WERI-Rb-1 (cell line): ENCODE measurements at regions not wholly inside any gene's neighbourhood (a gene's known extent, or its start where the extent isn't known, plus 50 kb on each side); places are given as distances from the start of the nearest gene placed in this dataset.

Experiments used
- DNase-seq: peaks from one replicate; pipeline ENCODE4 v3.0.0-alpha.2; 2020
- H3K27ac ChIP-seq: fragments of 250-450 bp; sonication (Bioruptor Pico); 2 replicates; pipeline ENCODE4 v1.5.1; 2020; ENCODE audit warnings: mild to moderate bottlenecking, moderate library complexity
- H3K27me3 ChIP-seq: fragments of 250-450 bp; sonication (Bioruptor Pico); 2 replicates; pipeline ENCODE4 v1.5.1; 2021; ENCODE audit warnings: mild to moderate bottlenecking, low read depth, moderate library complexity; ENCODE audit not compliant: insufficient read depth, severe bottlenecking
- H3K36me3 ChIP-seq: fragments of 250-450 bp; sonication (Bioruptor Pico); 2 replicates; pipeline ENCODE4 v1.5.1; 2020; ENCODE audit warnings: mild to moderate bottlenecking, moderate library complexity
- H3K4me3 ChIP-seq: 2 replicates; pipeline ENCODE4 v1.5.1; 2011; ENCODE audit warnings: low read depth, mild to moderate bottlenecking, control low read depth, low read length
- H3K9me3 ChIP-seq: fragments of 250-450 bp; sonication (Bioruptor Pico); 2 replicates; pipeline ENCODE4 v1.5.1; 2021; ENCODE audit warnings: mild to moderate bottlenecking, moderate library complexity; ENCODE audit not compliant: severe bottlenecking
- CTCF ChIP-seq: IDR thresholded peaks from 2 replicates; pipeline ENCODE4 v1.5.1; 2011; ENCODE audit warnings: low read depth, mild to moderate bottlenecking, control low read depth, inconsistent platforms, low read length

GRCh38 chr10:10361301-10361885 is 656.3 kb upstream of the CELF2 start:
- H3K9me3 ChIP-seq = no peaks in the 10 kb centered on the region
- no peak for DNase-seq
- H3K4me3 ChIP-seq = no peak overlapping the region
- no peaks in the 10 kb centered on the region for H3K27me3 ChIP-seq
- no peaks in the 10 kb centered on the region for H3K36me3 ChIP-seq
- H3K27ac ChIP-seq = no peak overlapping the region
- TF ChIP-seq CTCF = no peak

GRCh38 chr10:10362800-10363199 is 654.9 kb upstream of the CELF2 start:
- Histone ChIP-seq H3K27ac (no peak overlapping the region), H3K4me3 (no peak overlapping the region), H3K9me3 (no peaks in the 10 kb centered on the region), H3K36me3 (no peaks in the 10 kb centered on the region), H3K27me3 (no peaks in the 10 kb centered on the region)
- TF ChIP-seq CTCF = no peak
- DNase-seq = no peak

DNA sequence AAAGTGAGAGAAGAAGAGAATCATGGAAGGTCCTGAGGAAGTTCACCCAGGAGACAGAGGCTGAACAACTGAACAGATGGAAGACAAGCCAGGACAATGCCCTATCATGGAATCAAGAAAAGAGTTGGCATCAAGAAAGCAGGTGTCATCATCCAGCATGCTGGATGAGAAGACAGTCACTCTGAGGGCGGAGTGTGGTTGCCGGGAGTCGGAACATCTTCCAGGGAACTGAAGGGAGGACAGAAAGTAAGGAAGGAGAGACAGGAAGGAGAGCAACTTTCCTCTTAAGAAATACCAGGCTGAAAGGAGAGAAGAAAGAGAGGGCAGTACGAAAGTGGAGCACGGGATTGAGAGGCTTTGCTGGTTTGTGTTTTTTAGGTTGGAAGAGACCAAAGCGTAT is 654.5 kb upstream of the CELF2 start:
- H3K36me3 ChIP-seq = no peaks in the 10 kb centered on the region
- TF ChIP-seq CTCF = no peak
- H3K9me3 ChIP-seq = no peaks in the 10 kb centered on the region
- H3K27ac ChIP-seq = no peak overlapping the region
- DNase-seq = no peak
- no peaks in the 10 kb centered on the region for H3K27me3 ChIP-seq
- no peak overlapping the region for H3K4me3 ChIP-seq

- TF ChIP-seq CTCF = no peak
- no peaks in the 10 kb centered on the region for H3K27me3 ChIP-seq
- H3K4me3 ChIP-seq = no peak overlapping the region
- no peak for DNase-seq
- H3K27ac ChIP-seq = no peak overlapping the region
- H3K36me3 ChIP-seq = no peaks in the 10 kb centered on the region
- no peaks in the 10 kb centered on the region for H3K9me3 ChIP-seq
Observed at GRCh38 chr10:10364902-10365301, 652.8 kb upstream of the CELF2 start.

DNA sequence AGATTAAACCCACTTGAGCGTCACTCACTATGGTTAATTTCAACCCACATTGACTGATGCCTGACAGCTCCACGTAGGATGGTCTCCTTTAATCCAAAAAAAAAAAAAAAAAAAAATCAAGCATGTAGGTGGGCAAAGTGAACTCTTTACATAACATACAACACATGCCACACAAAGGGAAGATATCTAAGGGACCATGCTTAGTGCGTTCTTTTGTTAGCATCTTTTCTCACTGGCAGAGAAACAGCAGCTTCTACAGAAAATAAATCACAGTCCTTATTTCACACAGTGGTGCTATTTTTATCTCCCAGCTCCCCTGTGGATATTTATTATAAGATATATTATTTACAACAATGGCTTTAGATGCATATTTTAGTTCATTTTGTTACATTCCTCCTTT is 652.0 kb upstream of the CELF2 start:
- H3K27ac ChIP-seq = no peak overlapping the region
- H3K27me3 ChIP-seq = no peaks in the 10 kb centered on the region
- H3K9me3 ChIP-seq = no peaks in the 10 kb centered on the region
- DNase-seq = no peak
- no peak for TF ChIP-seq CTCF
- H3K36me3 ChIP-seq = no peaks in the 10 kb centered on the region
- H3K4me3 ChIP-seq = no peak overlapping the region

- no peaks in the 10 kb centered on the region for H3K9me3 ChIP-seq
- no peaks in the 10 kb centered on the region for H3K36me3 ChIP-seq
- no peaks in the 10 kb centered on the region for H3K27me3 ChIP-seq
- no peak overlapping the region for H3K27ac ChIP-seq
- no peak for TF ChIP-seq CTCF
- no peak overlapping the region for H3K4me3 ChIP-seq
- no peak for DNase-seq
Observed at GRCh38 chr10:10366836-10367235, 650.8 kb upstream of the CELF2 start.
